WERI-Rb-1 (cell line): ENCODE measurements at regions not wholly inside any gene's neighbourhood (a gene's known extent, or its start where the extent isn't known, plus 50 kb on each side); places are given as distances from the start of the nearest gene placed in this dataset.

Source experiments
- DNase-seq: peaks from one replicate; pipeline ENCODE4 v3.0.0-alpha.2; 2020
- H3K27ac ChIP-seq: fragments of 250-450 bp; sonication (Bioruptor Pico); 2 replicates; pipeline ENCODE4 v1.5.1; 2020; ENCODE audit warnings: mild to moderate bottlenecking, moderate library complexity
- H3K27me3 ChIP-seq: fragments of 250-450 bp; sonication (Bioruptor Pico); 2 replicates; pipeline ENCODE4 v1.5.1; 2021; ENCODE audit warnings: mild to moderate bottlenecking, low read depth, moderate library complexity; ENCODE audit not compliant: insufficient read depth, severe bottlenecking
- H3K36me3 ChIP-seq: fragments of 250-450 bp; sonication (Bioruptor Pico); 2 replicates; pipeline ENCODE4 v1.5.1; 2020; ENCODE audit warnings: mild to moderate bottlenecking, moderate library complexity
- H3K4me3 ChIP-seq: 2 replicates; pipeline ENCODE4 v1.5.1; 2011; ENCODE audit warnings: low read depth, mild to moderate bottlenecking, control low read depth, low read length
- H3K9me3 ChIP-seq: fragments of 250-450 bp; sonication (Bioruptor Pico); 2 replicates; pipeline ENCODE4 v1.5.1; 2021; ENCODE audit warnings: mild to moderate bottlenecking, moderate library complexity; ENCODE audit not compliant: severe bottlenecking
- TF ChIP-seq, protein P1 (sequence below): IDR thresholded peaks from 2 replicates; pipeline ENCODE4 v1.5.1; 2011; ENCODE audit warnings: low read depth, mild to moderate bottlenecking, control low read depth, inconsistent platforms, low read length

DNA sequence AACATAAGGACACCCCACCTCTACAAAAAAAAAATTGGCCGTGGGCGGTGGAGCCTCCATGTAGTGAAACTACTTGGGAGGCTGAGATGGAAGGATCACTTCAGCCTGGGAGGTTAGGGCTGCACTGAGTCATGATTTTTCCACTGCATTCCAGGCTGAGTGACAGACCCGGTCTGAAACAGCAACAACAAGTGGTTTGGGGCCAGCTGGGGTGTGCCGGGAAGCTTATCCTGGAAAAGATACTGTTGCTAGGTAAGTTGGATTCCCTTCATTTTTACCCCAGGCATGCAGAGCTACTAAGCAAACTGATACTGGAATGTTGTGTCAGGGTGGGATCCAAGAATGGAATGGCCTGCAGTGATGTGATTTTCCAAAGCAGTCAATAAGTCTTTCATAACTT lies 57.0 kb downstream of the XAGE2 start:
- Histone ChIP-seq H3K4me3 (no peak overlapping the region), H3K36me3 (no peaks in the 10 kb centered on the region), H3K27me3 (peaks cover 59% of the 10 kb centered on the region), H3K9me3 (no peaks in the 10 kb centered on the region), H3K27ac (no peak overlapping the region)
- TF ChIP-seq, protein P1, sequence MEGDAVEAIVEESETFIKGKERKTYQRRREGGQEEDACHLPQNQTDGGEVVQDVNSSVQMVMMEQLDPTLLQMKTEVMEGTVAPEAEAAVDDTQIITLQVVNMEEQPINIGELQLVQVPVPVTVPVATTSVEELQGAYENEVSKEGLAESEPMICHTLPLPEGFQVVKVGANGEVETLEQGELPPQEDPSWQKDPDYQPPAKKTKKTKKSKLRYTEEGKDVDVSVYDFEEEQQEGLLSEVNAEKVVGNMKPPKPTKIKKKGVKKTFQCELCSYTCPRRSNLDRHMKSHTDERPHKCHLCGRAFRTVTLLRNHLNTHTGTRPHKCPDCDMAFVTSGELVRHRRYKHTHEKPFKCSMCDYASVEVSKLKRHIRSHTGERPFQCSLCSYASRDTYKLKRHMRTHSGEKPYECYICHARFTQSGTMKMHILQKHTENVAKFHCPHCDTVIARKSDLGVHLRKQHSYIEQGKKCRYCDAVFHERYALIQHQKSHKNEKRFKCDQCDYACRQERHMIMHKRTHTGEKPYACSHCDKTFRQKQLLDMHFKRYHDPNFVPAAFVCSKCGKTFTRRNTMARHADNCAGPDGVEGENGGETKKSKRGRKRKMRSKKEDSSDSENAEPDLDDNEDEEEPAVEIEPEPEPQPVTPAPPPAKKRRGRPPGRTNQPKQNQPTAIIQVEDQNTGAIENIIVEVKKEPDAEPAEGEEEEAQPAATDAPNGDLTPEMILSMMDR = no peak
- no peak for DNase-seq

DNA sequence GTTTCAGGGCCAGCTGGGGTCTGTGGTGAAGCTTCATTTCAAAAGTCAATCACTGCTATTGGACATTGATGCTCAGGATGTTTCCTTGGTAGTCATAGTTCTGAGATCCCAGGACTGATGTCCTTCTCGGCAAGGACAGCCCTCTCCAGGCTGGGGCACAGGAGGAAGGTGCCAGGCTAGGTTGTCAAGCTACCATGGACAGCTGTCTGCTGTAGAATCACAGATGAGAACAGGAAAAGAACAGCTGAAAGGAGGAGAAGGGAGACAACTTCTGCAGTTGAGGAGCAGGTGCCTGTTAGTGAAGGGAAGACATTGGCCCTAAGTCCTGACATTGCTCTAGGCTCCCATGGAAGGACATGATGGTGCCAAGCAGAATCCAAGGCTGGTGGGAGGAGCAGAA lies 58.0 kb downstream of the XAGE2 start:
- Histone ChIP-seq H3K27me3 (peaks cover 66% of the 10 kb centered on the region), H3K36me3 (no peaks in the 10 kb centered on the region), H3K4me3 (no peak overlapping the region), H3K9me3 (no peaks in the 10 kb centered on the region), H3K27ac (no peak overlapping the region)
- DNase-seq = no peak
- TF ChIP-seq, protein P1 = no peak

DNA sequence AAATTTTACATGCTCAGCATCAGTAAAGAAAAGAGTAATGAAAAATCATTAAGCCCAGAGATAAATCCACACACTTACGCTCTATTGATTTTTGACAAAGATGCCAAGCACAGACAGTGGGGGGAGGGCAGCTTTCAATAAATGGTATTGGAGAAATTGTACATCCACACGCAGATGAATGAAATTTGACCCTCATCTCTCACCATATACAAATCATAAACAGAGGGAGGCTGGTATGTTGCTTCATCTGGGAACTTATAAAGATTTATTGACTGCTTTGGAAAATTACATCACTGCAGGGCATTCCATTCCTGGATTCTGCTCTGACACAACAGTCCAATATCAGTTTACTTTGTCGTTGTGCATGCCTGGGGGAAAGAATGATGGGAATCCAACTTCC lies 58.4 kb upstream of the XAGE1A start:
- peaks cover 27% of the 10 kb centered on the region for H3K27me3 ChIP-seq
- no peak overlapping the region for H3K4me3 ChIP-seq
- no peaks in the 10 kb centered on the region for H3K9me3 ChIP-seq
- TF ChIP-seq, protein P1 = no peak
- no peak overlapping the region for H3K27ac ChIP-seq
- no peak for DNase-seq
- no peaks in the 10 kb centered on the region for H3K36me3 ChIP-seq
